Neural cell (in vitro differentiated cells): ENCODE measurements at regions not wholly inside any gene's neighbourhood (a gene's known extent, or its start where the extent isn't known, plus 50 kb on each side); places are given as distances from the start of the nearest gene placed in this dataset.

ENCODE experiments used
- CTCF ChIP-seq: fragments of 450-650 bp; IDR thresholded peaks from 2 replicates; pipeline ENCODE4 v1.5.1; 2014; ENCODE audit warnings: antibody characterized with exemption, mild to moderate bottlenecking, moderate library complexity; ENCODE audit not compliant: poor library complexity, severe bottlenecking
- EP300 ChIP-seq: fragments of 450-650 bp; conservative IDR thresholded peaks from 2 replicates; pipeline ENCODE4 v1.6.1; 2014; ENCODE audit warnings: antibody characterized with exemption, mild to moderate bottlenecking, moderate library complexity; ENCODE audit not compliant: poor library complexity, severe bottlenecking
- EZH2 ChIP-seq: fragments of 200-600, 300-800 bp; shearing (Covaris generic), sonication (generic); IDR thresholded peaks from 2 replicates; pipeline ENCODE4 v1.6.1; 2014; ENCODE audit warnings: antibody characterized with exemption, low read length, borderline replicate concordance, mild to moderate bottlenecking; ENCODE audit not compliant: insufficient read depth, poor library complexity, severe bottlenecking
- MXI1 ChIP-seq: fragments of 450-650 bp; conservative IDR thresholded peaks from 2 replicates; pipeline ENCODE4 v1.6.1; 2014; ENCODE audit warnings: antibody characterized with exemption, mild to moderate bottlenecking; ENCODE audit not compliant: poor library complexity, severe bottlenecking
- POLR2AphosphoS5 ChIP-seq: IDR thresholded peaks from 2 replicates; pipeline ENCODE4 v1.6.1; 2012
- REST ChIP-seq: IDR thresholded peaks from 2 replicates; pipeline ENCODE4 v1.6.1; 2012; ENCODE audit warnings: borderline replicate concordance
- SMC3 ChIP-seq: fragments of 450-650 bp; conservative IDR thresholded peaks from 2 replicates; pipeline ENCODE4 v1.6.1; 2014; ENCODE audit warnings: antibody characterized with exemption, mild to moderate bottlenecking, moderate library complexity; ENCODE audit not compliant: poor library complexity
- TAF1 ChIP-seq: IDR thresholded peaks from 2 replicates; pipeline ENCODE4 v1.6.1; 2012; ENCODE audit warnings: low read depth

GRCh38 chr5:109566361-109566760 is 123.4 kb upstream of the MAN2A1 start:
- TF ChIP-seq EP300 (no peak), REST (no peak), CTCF (no peak), POLR2AphosphoS5 (no peak), TAF1 (no peak), EZH2 (no peak), SMC3 (no peak), MXI1 (no peak)
